ENCODE measurements at regions not wholly inside any gene's neighbourhood (a gene's known extent, or its start where the extent isn't known, plus 50 kb on each side); places are given as distances from the start of the nearest gene placed in this dataset.

DNA sequence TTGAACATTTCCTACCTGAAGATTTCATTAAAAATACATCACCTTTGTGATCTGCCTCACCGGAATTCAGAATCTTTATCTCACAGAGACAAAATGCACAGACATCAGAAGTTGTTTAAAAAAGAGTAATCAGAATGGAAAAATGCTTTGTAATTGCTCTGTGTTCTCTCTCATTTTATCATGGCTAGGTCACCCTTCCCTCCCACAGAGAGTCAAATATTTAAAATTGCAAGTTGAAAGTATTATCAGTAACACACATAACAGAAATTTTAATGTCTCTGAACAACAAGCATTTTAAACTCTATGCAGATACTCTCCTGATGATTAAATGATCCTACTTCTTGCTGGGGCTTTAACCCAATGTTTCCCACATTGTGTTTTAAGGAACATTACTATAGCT is 362.0 kb downstream of the CBLL2 start:
- Mint-ChIP-seq H3K27ac (peak overlapping the region; percentile 93), H3K4me3 (peak overlapping the region; percentile 56), H3K27me3 (ENCODE audit: insufficient read depth) (no peaks in the 10 kb centered on the region), H3K36me3 (ENCODE audit: low read depth) (no peaks in the 10 kb centered on the region), H3K9me3 (no peaks in the 10 kb centered on the region), H3K4me1 (ENCODE audit: low read depth) (peaks cover 36% of the 10 kb centered on the region)
- TF ChIP-seq, protein P1, sequence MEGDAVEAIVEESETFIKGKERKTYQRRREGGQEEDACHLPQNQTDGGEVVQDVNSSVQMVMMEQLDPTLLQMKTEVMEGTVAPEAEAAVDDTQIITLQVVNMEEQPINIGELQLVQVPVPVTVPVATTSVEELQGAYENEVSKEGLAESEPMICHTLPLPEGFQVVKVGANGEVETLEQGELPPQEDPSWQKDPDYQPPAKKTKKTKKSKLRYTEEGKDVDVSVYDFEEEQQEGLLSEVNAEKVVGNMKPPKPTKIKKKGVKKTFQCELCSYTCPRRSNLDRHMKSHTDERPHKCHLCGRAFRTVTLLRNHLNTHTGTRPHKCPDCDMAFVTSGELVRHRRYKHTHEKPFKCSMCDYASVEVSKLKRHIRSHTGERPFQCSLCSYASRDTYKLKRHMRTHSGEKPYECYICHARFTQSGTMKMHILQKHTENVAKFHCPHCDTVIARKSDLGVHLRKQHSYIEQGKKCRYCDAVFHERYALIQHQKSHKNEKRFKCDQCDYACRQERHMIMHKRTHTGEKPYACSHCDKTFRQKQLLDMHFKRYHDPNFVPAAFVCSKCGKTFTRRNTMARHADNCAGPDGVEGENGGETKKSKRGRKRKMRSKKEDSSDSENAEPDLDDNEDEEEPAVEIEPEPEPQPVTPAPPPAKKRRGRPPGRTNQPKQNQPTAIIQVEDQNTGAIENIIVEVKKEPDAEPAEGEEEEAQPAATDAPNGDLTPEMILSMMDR (IDR thresholded peaks at IDR 0.05) = no peak
- DNase-seq = no peak

DNA sequence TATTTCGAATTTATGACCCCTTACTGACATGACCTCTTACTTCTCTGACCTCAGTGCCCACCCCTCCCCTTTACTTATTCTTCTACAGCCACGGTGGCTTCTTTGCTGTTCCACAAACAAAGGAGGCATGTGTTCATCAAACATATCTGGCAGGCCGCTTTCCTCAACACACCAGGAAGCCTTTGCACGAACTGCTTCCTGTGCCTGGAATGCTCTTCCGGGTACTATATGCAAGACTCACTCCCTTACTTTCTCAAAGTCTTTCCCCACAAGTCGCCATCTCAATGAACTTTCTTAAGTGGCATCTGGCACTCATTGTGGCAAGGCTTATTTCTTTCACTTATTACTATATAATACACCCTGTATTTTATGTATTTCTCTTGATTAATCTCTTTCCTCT is 351.5 kb upstream of the DDX53 start:
- Mint-ChIP-seq H3K27me3 (ENCODE audit: insufficient read depth) (no peaks in the 10 kb centered on the region), H3K27ac (no peak overlapping the region), H3K4me3 (no peak overlapping the region), H3K4me1 (ENCODE audit: low read depth) (no peaks in the 10 kb centered on the region; the same call in 1 of the 2 replicates), H3K36me3 (ENCODE audit: low read depth) (no peaks in the 10 kb centered on the region), H3K9me3 (no peaks in the 10 kb centered on the region)
- TF ChIP-seq, protein P1 (IDR thresholded peaks at IDR 0.05) = no peak
- no peak for DNase-seq

DNA sequence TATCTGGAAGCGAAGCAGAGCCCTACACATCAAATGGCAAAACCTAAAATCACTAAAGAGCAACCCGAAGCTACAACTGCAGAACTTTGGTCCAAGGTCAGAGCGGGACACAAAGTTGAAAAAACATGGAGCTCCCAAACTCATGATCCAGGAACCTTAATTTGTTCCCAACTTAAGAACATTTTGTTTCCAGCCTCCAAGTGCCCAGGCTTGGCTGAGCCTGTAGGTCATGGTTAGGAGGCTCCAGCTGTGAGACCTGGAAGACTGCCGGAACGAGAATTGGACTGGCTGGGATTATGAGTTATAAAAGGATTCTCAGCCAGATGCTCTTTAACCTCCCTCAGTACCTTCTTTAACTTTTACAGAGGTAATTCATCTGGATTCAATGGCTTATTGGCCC is 349.1 kb upstream of the DDX53 start:
- Mint-ChIP-seq H3K4me1 (ENCODE audit: low read depth) (no peaks in the 10 kb centered on the region; the same call in 1 of the 2 replicates), H3K27me3 (ENCODE audit: insufficient read depth) (no peaks in the 10 kb centered on the region), H3K4me3 (no peak overlapping the region), H3K36me3 (ENCODE audit: low read depth) (no peaks in the 10 kb centered on the region), H3K9me3 (no peaks in the 10 kb centered on the region), H3K27ac (no peak overlapping the region)
- DNase-seq = no peak
- TF ChIP-seq, protein P1 (IDR thresholded peaks at IDR 0.05) = no peak

DNA sequence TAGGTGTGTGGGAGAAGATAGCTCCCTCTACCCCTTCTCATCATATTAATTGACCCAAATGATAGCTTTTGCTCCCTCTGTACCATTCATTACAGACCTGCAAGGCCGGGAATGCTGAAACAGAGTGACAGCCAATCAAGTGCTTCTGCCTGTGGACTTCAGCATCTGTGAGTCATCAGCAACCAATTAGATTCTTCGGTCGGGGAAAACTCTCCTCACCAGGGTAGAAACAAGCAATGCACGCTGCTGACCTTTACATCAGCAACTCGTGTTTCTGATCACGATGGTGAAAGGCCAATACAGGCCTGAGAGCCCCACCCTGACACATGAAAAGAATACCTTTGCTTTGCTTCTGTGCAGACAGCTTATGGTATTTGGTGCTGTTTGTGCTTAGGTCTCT is 347.2 kb upstream of the DDX53 start:
- Mint-ChIP-seq H3K4me3 (no peak overlapping the region), H3K27me3 (ENCODE audit: insufficient read depth) (no peaks in the 10 kb centered on the region), H3K9me3 (no peaks in the 10 kb centered on the region), H3K36me3 (ENCODE audit: low read depth) (no peaks in the 10 kb centered on the region), H3K4me1 (ENCODE audit: low read depth) (no peaks in the 10 kb centered on the region; the same call in 1 of the 2 replicates), H3K27ac (no peak overlapping the region)
- no peak for DNase-seq
- TF ChIP-seq, protein P1 (IDR thresholded peaks at IDR 0.05) = no peak

DNA sequence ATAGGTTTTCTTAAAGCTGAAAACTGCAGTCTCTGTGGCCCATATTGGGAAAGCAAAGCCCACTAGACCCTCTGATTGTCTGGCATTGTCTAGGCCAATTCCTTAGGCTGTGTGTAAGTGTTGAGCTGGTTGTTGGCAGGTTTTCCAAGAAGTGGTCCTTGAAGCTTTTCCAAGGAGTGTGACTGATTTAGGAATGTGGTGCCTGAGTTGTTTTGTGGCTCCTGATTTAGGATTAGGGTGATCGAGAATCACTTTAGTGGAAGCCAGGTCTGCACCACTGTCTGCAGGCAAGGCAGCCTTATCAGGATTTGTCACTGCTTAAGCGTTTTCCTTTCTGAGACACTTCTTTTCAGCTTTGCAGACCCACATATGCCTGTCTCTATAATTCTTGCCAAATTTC is 339.0 kb upstream of the DDX53 start:
- H3K4me3 Mint-ChIP-seq = no peak overlapping the region
- TF ChIP-seq, protein P1 (IDR thresholded peaks at IDR 0.05) = no peak
- no peaks in the 10 kb centered on the region for H3K27me3 Mint-ChIP-seq (ENCODE audit: insufficient read depth)
- H3K36me3 Mint-ChIP-seq (ENCODE audit: low read depth) = no peaks in the 10 kb centered on the region
- H3K4me1 Mint-ChIP-seq (ENCODE audit: low read depth) = no peaks in the 10 kb centered on the region; the same call in 1 of the 2 replicates
- H3K9me3 Mint-ChIP-seq = no peaks in the 10 kb centered on the region
- no peak overlapping the region for H3K27ac Mint-ChIP-seq
- no peak for DNase-seq

DNA sequence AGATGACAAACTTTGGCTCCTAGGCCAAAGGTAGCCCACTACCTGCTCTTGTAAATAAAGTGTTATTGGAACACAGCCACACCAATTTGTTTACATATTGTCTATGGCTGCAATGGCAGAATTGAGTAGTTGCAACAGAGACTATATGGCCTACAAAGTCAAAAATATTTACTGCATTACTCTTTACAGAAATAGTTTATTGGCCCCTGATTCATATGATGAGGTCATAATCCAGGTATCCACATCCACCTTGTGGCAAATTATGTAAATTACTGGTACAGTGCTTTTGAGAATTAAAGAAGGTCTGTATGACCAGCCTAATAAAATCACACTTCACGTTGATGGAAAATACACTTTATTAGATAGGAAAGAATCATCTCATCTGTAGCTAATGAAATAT is 337.0 kb upstream of the DDX53 start:
- Mint-ChIP-seq H3K27ac (no peak overlapping the region), H3K36me3 (ENCODE audit: low read depth) (no peaks in the 10 kb centered on the region), H3K27me3 (ENCODE audit: insufficient read depth) (no peaks in the 10 kb centered on the region), H3K4me3 (no peak overlapping the region), H3K9me3 (no peaks in the 10 kb centered on the region), H3K4me1 (ENCODE audit: low read depth) (no peaks in the 10 kb centered on the region; the same call in 1 of the 2 replicates)
- DNase-seq = no peak
- TF ChIP-seq, protein P1 (IDR thresholded peaks at IDR 0.05) = no peak
